WERI-Rb-1 (cell line): ENCODE measurements at regions not wholly inside any gene's neighbourhood (a gene's known extent, or its start where the extent isn't known, plus 50 kb on each side); places are given as distances from the start of the nearest gene placed in this dataset.

ENCODE experiments used
- DNase-seq: peaks from one replicate; pipeline ENCODE4 v3.0.0-alpha.2; 2020
- H3K27ac ChIP-seq: fragments of 250-450 bp; sonication (Bioruptor Pico); 2 replicates; pipeline ENCODE4 v1.5.1; 2020; ENCODE audit warnings: mild to moderate bottlenecking, moderate library complexity
- H3K27me3 ChIP-seq: fragments of 250-450 bp; sonication (Bioruptor Pico); 2 replicates; pipeline ENCODE4 v1.5.1; 2021; ENCODE audit warnings: mild to moderate bottlenecking, low read depth, moderate library complexity; ENCODE audit not compliant: insufficient read depth, severe bottlenecking
- H3K36me3 ChIP-seq: fragments of 250-450 bp; sonication (Bioruptor Pico); 2 replicates; pipeline ENCODE4 v1.5.1; 2020; ENCODE audit warnings: mild to moderate bottlenecking, moderate library complexity
- H3K4me3 ChIP-seq: 2 replicates; pipeline ENCODE4 v1.5.1; 2011; ENCODE audit warnings: low read depth, mild to moderate bottlenecking, control low read depth, low read length
- H3K9me3 ChIP-seq: fragments of 250-450 bp; sonication (Bioruptor Pico); 2 replicates; pipeline ENCODE4 v1.5.1; 2021; ENCODE audit warnings: mild to moderate bottlenecking, moderate library complexity; ENCODE audit not compliant: severe bottlenecking
- CTCF ChIP-seq: IDR thresholded peaks from 2 replicates; pipeline ENCODE4 v1.5.1; 2011; ENCODE audit warnings: low read depth, mild to moderate bottlenecking, control low read depth, inconsistent platforms, low read length

GRCh38 chr7:135808206-135808605 lies 59.6 kb upstream of the FAM180A start:
- Histone ChIP-seq H3K27me3 (no peaks in the 10 kb centered on the region), H3K4me3 (no peak overlapping the region), H3K27ac (peak overlapping the region; percentile 33; the same call in 1 of the 2 replicates), H3K9me3 (no peaks in the 10 kb centered on the region), H3K36me3 (no peaks in the 10 kb centered on the region)
- TF ChIP-seq CTCF: no peak
- peak; percentile 58 for DNase-seq

- no peak for DNase-seq
- no peak for TF ChIP-seq CTCF
Measured at GRCh38 chr7:135803143-135803542, 54.5 kb upstream of the FAM180A start.

GRCh38 chr7:135802697-135803096 lies 54.1 kb upstream of the FAM180A start:
- Histone ChIP-seq H3K4me3 (no peak overlapping the region), H3K36me3 (no peaks in the 10 kb centered on the region), H3K27me3 (no peaks in the 10 kb centered on the region), H3K27ac (no peak overlapping the region), H3K9me3 (no peaks in the 10 kb centered on the region)
- TF ChIP-seq CTCF: no peak
- DNase-seq: no peak

More at GRCh38 chr7:135803143-135803542, 54.5 kb upstream of the FAM180A start:
- Histone ChIP-seq H3K27me3 (no peaks in the 10 kb centered on the region), H3K9me3 (no peaks in the 10 kb centered on the region), H3K4me3 (no peak overlapping the region), H3K27ac (no peak overlapping the region), H3K36me3 (no peaks in the 10 kb centered on the region)

GRCh38 chr7:135801877-135802276 lies 53.3 kb upstream of the FAM180A start:
- no peak for DNase-seq
- TF ChIP-seq CTCF: no peak
- Histone ChIP-seq H3K4me3 (no peak overlapping the region), H3K36me3 (no peaks in the 10 kb centered on the region), H3K27me3 (no peaks in the 10 kb centered on the region), H3K27ac (no peak overlapping the region), H3K9me3 (no peaks in the 10 kb centered on the region)

- peak; percentile 30 for DNase-seq
- Histone ChIP-seq H3K9me3 (no peaks in the 10 kb centered on the region), H3K4me3 (no peak overlapping the region), H3K27ac (no peak overlapping the region), H3K27me3 (no peaks in the 10 kb centered on the region), H3K36me3 (no peaks in the 10 kb centered on the region)
- TF ChIP-seq CTCF: peak; percentile 76
Measured at GRCh38 chr7:135801045-135801693, 52.6 kb upstream of the FAM180A start.

- no peak overlapping the region for H3K4me3 ChIP-seq
- no peak for DNase-seq
- H3K27me3 ChIP-seq: no peaks in the 10 kb centered on the region
- no peaks in the 10 kb centered on the region for H3K36me3 ChIP-seq
- no peak overlapping the region for H3K27ac ChIP-seq
- H3K9me3 ChIP-seq: no peaks in the 10 kb centered on the region
- no peak for TF ChIP-seq CTCF
Measured at GRCh38 chr7:135800560-135800959, 51.9 kb upstream of the FAM180A start.
